Parathyroid adenoma (tissue), 2 donors: ENCODE measurements at regions not wholly inside any gene's neighbourhood (a gene's known extent, or its start where the extent isn't known, plus 50 kb on each side); places are given as distances from the start of the nearest gene placed in this dataset.

Experiments
- H2AFZ ChIP-seq: fragments of 300-600 bp; sonication (generic); one replicate; pipeline ENCODE4 v1.7.0; 2017; ENCODE audit warnings: antibody characterized with exemption, mild to moderate bottlenecking
- H3K27ac ChIP-seq: fragments of 300-600 bp; sonication (generic); one replicate; pipeline ENCODE4 v1.7.0; 2017
- H3K27me3 ChIP-seq: fragments of 300-600 bp; sonication (generic); one replicate; pipeline ENCODE4 v1.7.0; 2017; ENCODE audit warnings: low read length; ENCODE audit not compliant: control insufficient read depth, insufficient read depth
- H3K36me3 ChIP-seq: fragments of 300-600 bp; sonication (generic); one replicate; pipeline ENCODE4 v1.7.0; 2017; ENCODE audit warnings: low read length; ENCODE audit not compliant: control insufficient read depth, insufficient read depth
- H3K4me1 ChIP-seq: fragments of 300-600 bp; sonication (generic); one replicate; pipeline ENCODE4 v1.7.0; 2017; ENCODE audit warnings: control low read depth
- H3K4me2 ChIP-seq: fragments of 300-600 bp; sonication (generic); one replicate; pipeline ENCODE4 v1.7.0; 2017; ENCODE audit warnings: low read length
- H3K4me3 ChIP-seq: fragments of 300-600 bp; sonication (generic); one replicate; pipeline ENCODE4 v1.7.0; 2017; ENCODE audit warnings: low read depth, low read length
- H3K79me2 ChIP-seq: fragments of 300-600 bp; sonication (generic); one replicate; pipeline ENCODE4 v1.7.0; 2017; ENCODE audit warnings: control low read depth
- H3K9ac ChIP-seq: fragments of 300-600 bp; sonication (generic); one replicate; pipeline ENCODE4 v1.7.0; 2017; ENCODE audit warnings: mild to moderate bottlenecking
- H3K9me3 ChIP-seq: fragments of 300-600 bp; sonication (generic); one replicate; pipeline ENCODE4 v1.7.0; 2017; ENCODE audit warnings: low read length; ENCODE audit not compliant: control insufficient read depth
- TF ChIP-seq, protein P1 (sequence below): fragments of 300-600 bp; sonication (generic); IDR thresholded peaks from one replicate; pipeline ENCODE4 v1.7.0; 2017; ENCODE audit warnings: antibody characterized with exemption, mild to moderate bottlenecking
- donor health status: primary hyperparathyroidism.

DNA sequence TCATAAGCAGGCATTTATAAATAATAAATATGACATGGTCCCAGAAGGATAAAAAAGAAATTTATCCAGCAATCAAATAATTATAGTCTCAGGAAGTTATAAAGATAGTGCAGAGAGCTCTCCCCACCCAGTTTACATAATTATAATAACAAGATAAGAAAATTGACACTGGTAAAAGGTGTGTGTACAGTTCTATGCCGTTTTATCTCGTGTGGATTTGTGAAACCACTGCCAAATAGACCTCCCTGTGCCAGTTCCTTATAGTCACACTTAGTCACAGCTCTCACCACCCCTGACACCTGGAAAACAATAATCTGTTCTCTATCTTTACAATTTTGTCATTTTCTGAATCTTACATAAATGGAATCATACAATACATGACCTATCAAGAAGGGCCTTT is 320.1 kb downstream of the KBTBD8 start:
- Histone ChIP-seq H3K9ac (no peak overlapping the region), H3K4me3 (no peak overlapping the region), H3K27ac (no peak overlapping the region), H3K9me3 (no peaks in the 10 kb centered on the region), H3K36me3 (no peaks in the 10 kb centered on the region), H2AFZ (no peak overlapping the region), H3K79me2 (no peaks in the 10 kb centered on the region), H3K4me1 (no peaks in the 10 kb centered on the region), H3K4me2 (no peak overlapping the region), H3K27me3 (no peaks in the 10 kb centered on the region)
- TF ChIP-seq, protein P1, sequence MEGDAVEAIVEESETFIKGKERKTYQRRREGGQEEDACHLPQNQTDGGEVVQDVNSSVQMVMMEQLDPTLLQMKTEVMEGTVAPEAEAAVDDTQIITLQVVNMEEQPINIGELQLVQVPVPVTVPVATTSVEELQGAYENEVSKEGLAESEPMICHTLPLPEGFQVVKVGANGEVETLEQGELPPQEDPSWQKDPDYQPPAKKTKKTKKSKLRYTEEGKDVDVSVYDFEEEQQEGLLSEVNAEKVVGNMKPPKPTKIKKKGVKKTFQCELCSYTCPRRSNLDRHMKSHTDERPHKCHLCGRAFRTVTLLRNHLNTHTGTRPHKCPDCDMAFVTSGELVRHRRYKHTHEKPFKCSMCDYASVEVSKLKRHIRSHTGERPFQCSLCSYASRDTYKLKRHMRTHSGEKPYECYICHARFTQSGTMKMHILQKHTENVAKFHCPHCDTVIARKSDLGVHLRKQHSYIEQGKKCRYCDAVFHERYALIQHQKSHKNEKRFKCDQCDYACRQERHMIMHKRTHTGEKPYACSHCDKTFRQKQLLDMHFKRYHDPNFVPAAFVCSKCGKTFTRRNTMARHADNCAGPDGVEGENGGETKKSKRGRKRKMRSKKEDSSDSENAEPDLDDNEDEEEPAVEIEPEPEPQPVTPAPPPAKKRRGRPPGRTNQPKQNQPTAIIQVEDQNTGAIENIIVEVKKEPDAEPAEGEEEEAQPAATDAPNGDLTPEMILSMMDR, result no peak

DNA sequence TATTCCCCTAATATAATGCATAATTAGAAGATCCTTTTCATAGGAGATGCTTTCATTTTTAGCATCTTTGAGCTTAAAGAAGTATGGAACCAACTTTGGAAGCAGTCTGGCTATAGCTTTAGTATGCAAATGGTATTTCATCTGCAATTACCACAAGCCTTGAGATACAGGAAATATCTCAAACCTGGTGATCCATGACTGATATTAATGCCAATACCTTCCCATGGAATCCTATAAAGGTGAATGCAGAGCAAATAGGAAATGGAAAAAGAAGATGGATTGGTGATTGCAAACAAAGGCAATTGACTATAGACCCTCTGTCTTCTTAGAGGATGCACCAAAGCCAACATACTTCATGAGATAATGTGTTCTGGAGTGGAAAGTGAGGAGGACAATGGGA is 326.4 kb downstream of the KBTBD8 start:
- H2AFZ ChIP-seq, result no peak overlapping the region

More for the DNA sequence above, 326.4 kb downstream of the KBTBD8 start:
- Histone ChIP-seq H3K36me3 (no peaks in the 10 kb centered on the region), H3K9me3 (no peaks in the 10 kb centered on the region), H3K9ac (no peak overlapping the region), H3K79me2 (no peaks in the 10 kb centered on the region), H3K27me3 (no peaks in the 10 kb centered on the region), H3K4me1 (no peaks in the 10 kb centered on the region), H3K27ac (no peak overlapping the region), H3K4me3 (no peak overlapping the region), H3K4me2 (no peak overlapping the region)
- TF ChIP-seq, protein P1, result no peak
